ENCODE measurements at regions not wholly inside any gene's neighbourhood (a gene's known extent, or its start where the extent isn't known, plus 50 kb on each side); places are given as distances from the start of the nearest gene placed in this dataset.

GRCh38 chr13:29943686-29944085 lies 93.3 kb upstream of the UBL3 start:
- DNase-seq: no peak

GRCh38 chr13:29943273-29943672 lies 92.9 kb upstream of the UBL3 start:
- DNase-seq: no peak

- no peak for DNase-seq
Measured at GRCh38 chr13:29940715-29941114, 90.3 kb upstream of the UBL3 start.

GRCh38 chr13:29939158-29939557 lies 88.7 kb upstream of the UBL3 start:
- DNase-seq: no peak

- no peak for DNase-seq
Measured at GRCh38 chr13:29937841-29938240, 87.4 kb upstream of the UBL3 start.

GRCh38 chr13:29937379-29937778 lies 87.0 kb upstream of the UBL3 start:
- DNase-seq: no peak

GRCh38 chr13:29936956-29937355 lies 86.5 kb upstream of the UBL3 start:
- DNase-seq: no peak

- no peak for DNase-seq
Measured at GRCh38 chr13:29936051-29936813, 85.8 kb upstream of the UBL3 start.

GRCh38 chr13:29935309-29935981 lies 85.0 kb upstream of the UBL3 start:
- no peak for DNase-seq

- no peak for DNase-seq
Measured at GRCh38 chr13:29934531-29935308, 84.3 kb upstream of the UBL3 start.

- DNase-seq: no peak
Measured at GRCh38 chr13:29933401-29933800, 83.0 kb upstream of the UBL3 start.

- DNase-seq: no peak
Measured at GRCh38 chr13:29931696-29932095, 81.3 kb upstream of the UBL3 start.

GRCh38 chr13:29929062-29929847 lies 78.8 kb upstream of the UBL3 start:
- DNase-seq: no peak

GRCh38 chr13:29926098-29926476 lies 75.7 kb upstream of the UBL3 start:
- no peak for DNase-seq

GRCh38 chr13:29925457-29926097 lies 75.2 kb upstream of the UBL3 start:
- DNase-seq: peak; percentile 7

GRCh38 chr13:29924482-29925350 lies 74.3 kb upstream of the UBL3 start:
- no peak for DNase-seq

- no peak for DNase-seq
Measured at GRCh38 chr13:29923554-29924481, 73.4 kb upstream of the UBL3 start.

- DNase-seq: no peak
Measured at GRCh38 chr13:29922896-29923295, 72.5 kb upstream of the UBL3 start.

- DNase-seq: no peak
Measured at GRCh38 chr13:29922281-29922821, 71.9 kb upstream of the UBL3 start.

- no peak for DNase-seq
Measured at GRCh38 chr13:29921542-29921941, 71.1 kb upstream of the UBL3 start.

Measured in NCI-H446 treated with DMSO at 0.1 percent for 48 hours (cell line).